IMR-90 (cell line): ENCODE measurements at regions not wholly inside any gene's neighbourhood (a gene's known extent, or its start where the extent isn't known, plus 50 kb on each side); places are given as distances from the start of the nearest gene placed in this dataset.

Experiments used
- CEBPB ChIP-seq: IDR thresholded peaks from 2 replicates; pipeline ENCODE4 v1.6.1; 2012; ENCODE audit warnings: low read depth, low read length, improper control_type of control experiment
- POLR2A ChIP-seq: IDR thresholded peaks from 2 replicates; pipeline ENCODE4 v1.6.1; 2012; ENCODE audit warnings: mild to moderate bottlenecking, low read depth, low read length
- RAD21 ChIP-seq: IDR thresholded peaks from 2 replicates; pipeline ENCODE4 v1.6.1; 2012; ENCODE audit warnings: low read length, improper control_type of control experiment
- RFX5 ChIP-seq: IDR thresholded peaks from 2 replicates; pipeline ENCODE4 v1.8.0; 2012; ENCODE audit warnings: low read depth, mild to moderate bottlenecking, low read length, moderate library complexity
- TF ChIP-seq, protein P1 (sequence below): conservative IDR thresholded peaks from 2 replicates; pipeline ENCODE4 v1.5.1; 2012; ENCODE audit warnings: mild to moderate bottlenecking, low read depth, low read length, improper control_type of control experiment

DNA sequence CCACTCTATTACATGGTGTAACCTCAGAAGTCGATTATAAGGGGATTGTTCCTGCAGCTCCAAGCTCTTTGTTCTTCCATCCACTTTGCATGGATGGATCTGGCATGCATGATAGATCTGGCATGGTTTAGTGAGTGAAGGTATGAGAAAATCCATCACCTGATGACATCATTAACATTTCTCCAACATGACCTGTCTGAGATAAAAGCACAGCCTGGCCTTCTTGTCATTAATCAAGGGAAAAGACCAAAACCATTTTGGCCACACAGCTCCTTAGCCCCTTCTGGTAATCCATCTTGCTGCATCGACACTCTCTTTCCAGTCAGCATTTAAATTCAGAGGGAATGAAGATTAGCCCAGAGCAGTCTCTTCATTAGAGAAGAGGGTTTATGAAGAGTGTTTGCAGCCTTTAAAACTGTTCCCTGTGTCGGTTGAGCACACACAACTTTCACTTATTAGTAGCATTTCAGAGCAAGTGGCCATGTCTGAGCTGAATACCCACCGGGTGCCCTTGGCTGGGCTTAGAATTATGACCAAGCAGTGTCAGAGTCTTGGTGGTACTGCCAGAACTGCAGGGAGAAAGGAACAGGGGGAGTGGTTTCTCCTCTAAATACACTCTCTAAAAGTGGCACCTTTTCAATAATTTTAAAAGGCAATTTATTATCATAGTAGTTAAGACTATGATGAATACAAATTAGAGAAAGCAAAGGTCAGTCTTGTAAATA is 246.0 kb downstream of the HAPSTR1 start:
- TF ChIP-seq, protein P1, sequence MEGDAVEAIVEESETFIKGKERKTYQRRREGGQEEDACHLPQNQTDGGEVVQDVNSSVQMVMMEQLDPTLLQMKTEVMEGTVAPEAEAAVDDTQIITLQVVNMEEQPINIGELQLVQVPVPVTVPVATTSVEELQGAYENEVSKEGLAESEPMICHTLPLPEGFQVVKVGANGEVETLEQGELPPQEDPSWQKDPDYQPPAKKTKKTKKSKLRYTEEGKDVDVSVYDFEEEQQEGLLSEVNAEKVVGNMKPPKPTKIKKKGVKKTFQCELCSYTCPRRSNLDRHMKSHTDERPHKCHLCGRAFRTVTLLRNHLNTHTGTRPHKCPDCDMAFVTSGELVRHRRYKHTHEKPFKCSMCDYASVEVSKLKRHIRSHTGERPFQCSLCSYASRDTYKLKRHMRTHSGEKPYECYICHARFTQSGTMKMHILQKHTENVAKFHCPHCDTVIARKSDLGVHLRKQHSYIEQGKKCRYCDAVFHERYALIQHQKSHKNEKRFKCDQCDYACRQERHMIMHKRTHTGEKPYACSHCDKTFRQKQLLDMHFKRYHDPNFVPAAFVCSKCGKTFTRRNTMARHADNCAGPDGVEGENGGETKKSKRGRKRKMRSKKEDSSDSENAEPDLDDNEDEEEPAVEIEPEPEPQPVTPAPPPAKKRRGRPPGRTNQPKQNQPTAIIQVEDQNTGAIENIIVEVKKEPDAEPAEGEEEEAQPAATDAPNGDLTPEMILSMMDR = no peak
- TF ChIP-seq RFX5 (no peak), POLR2A (no peak), CEBPB (no peak), RAD21 (no peak)
